ENCODE measurements at regions not wholly inside any gene's neighbourhood (a gene's known extent, or its start where the extent isn't known, plus 50 kb on each side); places are given as distances from the start of the nearest gene placed in this dataset.

DNA sequence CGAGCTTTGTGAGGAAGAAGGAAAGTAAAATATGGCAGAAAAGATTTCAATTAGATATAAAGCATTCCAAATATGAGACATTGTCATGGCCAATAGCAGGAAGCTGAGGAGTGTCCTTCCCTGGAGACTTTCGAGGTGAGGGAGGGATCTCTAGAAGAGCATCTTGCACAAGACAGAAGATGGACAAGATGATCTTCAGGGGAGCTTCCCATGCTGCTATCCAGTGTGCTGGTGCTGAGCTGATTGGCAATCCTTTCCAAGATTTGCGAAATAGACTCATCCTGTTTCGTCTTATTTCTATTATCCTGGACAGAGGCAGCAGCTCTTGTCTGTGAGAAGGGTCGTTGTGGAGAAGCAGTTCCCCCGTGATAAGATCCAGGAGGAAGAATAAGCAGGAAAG is 342.0 kb upstream of the CAMK1G start:
- TF ChIP-seq, protein P1, sequence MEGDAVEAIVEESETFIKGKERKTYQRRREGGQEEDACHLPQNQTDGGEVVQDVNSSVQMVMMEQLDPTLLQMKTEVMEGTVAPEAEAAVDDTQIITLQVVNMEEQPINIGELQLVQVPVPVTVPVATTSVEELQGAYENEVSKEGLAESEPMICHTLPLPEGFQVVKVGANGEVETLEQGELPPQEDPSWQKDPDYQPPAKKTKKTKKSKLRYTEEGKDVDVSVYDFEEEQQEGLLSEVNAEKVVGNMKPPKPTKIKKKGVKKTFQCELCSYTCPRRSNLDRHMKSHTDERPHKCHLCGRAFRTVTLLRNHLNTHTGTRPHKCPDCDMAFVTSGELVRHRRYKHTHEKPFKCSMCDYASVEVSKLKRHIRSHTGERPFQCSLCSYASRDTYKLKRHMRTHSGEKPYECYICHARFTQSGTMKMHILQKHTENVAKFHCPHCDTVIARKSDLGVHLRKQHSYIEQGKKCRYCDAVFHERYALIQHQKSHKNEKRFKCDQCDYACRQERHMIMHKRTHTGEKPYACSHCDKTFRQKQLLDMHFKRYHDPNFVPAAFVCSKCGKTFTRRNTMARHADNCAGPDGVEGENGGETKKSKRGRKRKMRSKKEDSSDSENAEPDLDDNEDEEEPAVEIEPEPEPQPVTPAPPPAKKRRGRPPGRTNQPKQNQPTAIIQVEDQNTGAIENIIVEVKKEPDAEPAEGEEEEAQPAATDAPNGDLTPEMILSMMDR (conservative IDR thresholded peaks at IDR 0.05): no peak
- H3K27ac ChIP-seq: no peak overlapping the region

DNA sequence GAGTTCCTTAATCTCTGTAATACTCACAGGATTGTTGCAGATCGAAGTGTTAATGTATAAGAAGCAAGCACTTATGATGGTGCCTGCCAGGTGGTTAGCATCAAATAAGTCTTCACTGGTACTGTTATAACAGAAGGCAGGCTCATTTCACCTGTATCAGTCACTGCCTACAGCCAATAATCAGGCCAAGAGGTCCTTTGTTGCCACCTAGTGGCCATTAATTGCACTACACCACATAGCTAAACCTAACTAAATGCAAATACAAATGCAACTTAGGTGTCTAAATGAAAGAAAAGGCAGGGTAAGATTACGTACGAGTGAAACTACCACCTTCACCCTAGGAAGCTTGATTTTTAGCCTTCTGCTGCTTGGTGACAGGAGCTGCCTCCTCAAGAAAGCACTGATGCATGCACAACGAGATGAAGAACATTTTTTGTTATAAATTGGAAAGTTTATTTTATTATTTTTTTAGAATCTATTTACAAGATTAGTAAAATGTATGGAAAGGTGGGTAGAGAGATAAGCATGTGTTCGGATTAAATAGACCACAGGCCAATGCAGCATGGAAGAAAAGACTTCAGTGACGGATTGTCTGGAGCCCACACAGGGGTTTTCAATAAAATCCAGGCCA is 334.8 kb upstream of the CAMK1G start:
- TF ChIP-seq, protein P1 (conservative IDR thresholded peaks at IDR 0.05): peak; percentile 94
- no peak overlapping the region for H3K27ac ChIP-seq

DNA sequence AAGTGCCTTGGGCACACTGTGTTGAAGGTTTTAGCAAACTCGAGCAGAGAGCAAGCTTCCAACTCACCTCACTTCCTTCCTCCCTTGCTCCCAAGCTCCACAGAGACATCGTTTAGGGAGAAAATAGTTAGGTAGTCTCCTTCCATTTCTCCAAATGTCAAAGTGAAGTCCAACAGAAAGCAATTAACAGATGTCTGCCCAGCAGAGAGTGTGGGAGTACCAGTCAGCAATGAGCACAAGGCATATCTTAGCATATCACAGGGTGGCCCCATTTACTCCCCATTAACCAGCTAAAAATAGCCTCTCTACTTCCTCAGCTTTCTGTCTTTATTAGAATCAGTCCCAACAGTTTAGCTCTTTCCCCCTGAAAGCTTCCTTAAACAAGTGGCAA is 334.2 kb upstream of the CAMK1G start:
- TF ChIP-seq, protein P1 (conservative IDR thresholded peaks at IDR 0.05): no peak
- H3K27ac ChIP-seq: no peak overlapping the region

DNA sequence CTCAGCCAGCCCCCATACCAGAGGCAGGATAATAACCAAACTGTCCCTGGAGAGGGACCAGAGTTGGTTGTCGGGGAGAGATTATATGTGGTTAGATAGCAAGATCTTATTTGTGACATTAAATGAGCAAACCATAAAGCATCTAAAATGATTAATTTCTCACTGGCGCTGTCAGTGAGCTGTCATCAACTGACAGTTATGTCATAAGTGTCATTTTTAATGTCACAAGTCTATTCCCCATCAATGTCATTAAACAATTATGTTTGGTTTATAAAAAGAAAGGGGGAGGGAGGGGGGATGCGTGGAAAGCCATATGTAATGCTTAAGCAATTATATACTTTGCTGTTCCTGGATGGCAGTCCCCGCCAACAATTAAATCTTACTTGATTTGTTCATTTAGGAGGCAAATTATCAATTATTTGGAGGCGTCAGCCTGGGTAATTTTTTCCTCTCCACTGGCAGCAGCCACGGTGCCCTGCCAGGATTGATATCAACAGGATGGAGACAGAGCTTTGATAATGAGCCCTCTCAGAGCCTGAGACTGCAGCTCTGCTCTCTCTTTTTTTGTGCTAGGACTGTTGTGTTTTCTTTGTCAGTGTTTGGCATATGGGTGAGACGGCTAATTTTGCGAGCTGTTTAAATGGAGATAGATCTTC is 333.6 kb upstream of the CAMK1G start:
- TF ChIP-seq, protein P1 (conservative IDR thresholded peaks at IDR 0.05): no peak
- H3K27ac ChIP-seq: no peak overlapping the region

GRCh38 chr1:209250861-209251636 is 332.5 kb upstream of the CAMK1G start:
- TF ChIP-seq, protein P1 (conservative IDR thresholded peaks at IDR 0.05): no peak; the same call in 1 of the 2 replicates
- H3K27ac ChIP-seq: no peak overlapping the region

DNA sequence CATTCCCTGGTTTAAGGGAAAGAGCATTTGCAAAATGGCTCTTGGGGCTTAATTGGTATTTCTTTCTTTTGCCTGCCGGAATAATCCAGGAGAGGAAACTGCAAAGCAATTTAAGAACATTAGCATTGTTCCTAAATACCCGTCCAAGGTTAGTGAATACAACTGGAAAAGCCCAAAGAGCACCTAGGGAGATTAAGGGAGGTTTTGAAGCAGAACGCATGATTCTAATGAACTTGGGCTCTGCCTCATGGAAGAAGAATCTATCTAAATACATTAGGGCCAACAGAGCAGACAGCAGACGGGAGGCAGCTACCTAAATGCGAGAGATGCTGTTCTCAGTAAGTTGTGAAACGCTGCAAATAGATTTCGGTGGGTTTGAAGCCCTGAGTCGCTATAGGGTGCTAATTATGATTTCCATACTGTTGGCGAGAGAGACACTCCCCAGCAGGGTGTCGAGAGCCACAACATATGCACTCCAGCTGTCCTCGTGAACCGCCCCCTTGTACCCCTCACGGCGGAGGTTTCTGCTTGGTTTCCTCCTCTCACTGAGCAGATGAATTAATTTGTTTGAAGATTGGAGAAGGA is 326.7 kb upstream of the CAMK1G start:
- H3K27ac ChIP-seq: no peak overlapping the region
- TF ChIP-seq, protein P1 (conservative IDR thresholded peaks at IDR 0.05): no peak

DNA sequence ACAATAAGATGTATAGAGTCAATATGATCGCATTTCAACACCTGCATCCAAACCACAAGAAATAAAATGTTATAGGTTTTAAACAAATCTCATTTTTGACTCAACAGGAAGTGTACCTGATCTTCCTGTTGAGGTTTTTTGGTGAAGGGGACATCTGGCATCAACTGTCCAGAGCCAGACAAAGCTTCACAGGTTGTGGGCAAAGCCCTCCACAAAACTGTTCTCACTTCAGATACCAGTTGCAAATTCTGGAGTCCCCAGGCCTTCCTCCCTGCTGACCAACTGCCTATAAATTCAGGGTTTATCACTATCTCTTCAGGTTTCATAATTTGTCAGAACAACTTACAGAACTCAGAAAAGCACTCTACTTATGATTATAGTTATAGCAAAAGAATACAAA is 326.1 kb upstream of the CAMK1G start:
- TF ChIP-seq, protein P1 (conservative IDR thresholded peaks at IDR 0.05): no peak
- H3K27ac ChIP-seq: no peak overlapping the region
